22Rv1 (cell line): ENCODE measurements at regions not wholly inside any gene's neighbourhood (a gene's known extent, or its start where the extent isn't known, plus 50 kb on each side); places are given as distances from the start of the nearest gene placed in this dataset.

Experiments
- H3K27ac ChIP-seq: fragments of 450-650 bp; 2 replicates; pipeline ENCODE4 v1.5.1; 2017
- CTCF ChIP-seq: fragments of 450-650 bp; IDR thresholded peaks from 2 replicates; pipeline ENCODE4 v1.5.1; 2017; ENCODE audit warnings: mild to moderate bottlenecking
- ZFX ChIP-seq: fragments of 450-650 bp; IDR thresholded peaks from 2 replicates; pipeline ENCODE4 v1.6.1; 2017; ENCODE audit warnings: antibody characterized with exemption, borderline replicate concordance

- H3K27ac ChIP-seq = no peak overlapping the region
- no peak for TF ChIP-seq CTCF
- TF ChIP-seq ZFX = no peak
These were observed 616.4 kb downstream of the XIRP2 start for GRCh38 chr2:167504695-167505094.

GRCh38 chr2:167504061-167504460 is 615.8 kb downstream of the XIRP2 start:
- no peak overlapping the region for H3K27ac ChIP-seq
- no peak for TF ChIP-seq CTCF
- no peak for TF ChIP-seq ZFX

DNA sequence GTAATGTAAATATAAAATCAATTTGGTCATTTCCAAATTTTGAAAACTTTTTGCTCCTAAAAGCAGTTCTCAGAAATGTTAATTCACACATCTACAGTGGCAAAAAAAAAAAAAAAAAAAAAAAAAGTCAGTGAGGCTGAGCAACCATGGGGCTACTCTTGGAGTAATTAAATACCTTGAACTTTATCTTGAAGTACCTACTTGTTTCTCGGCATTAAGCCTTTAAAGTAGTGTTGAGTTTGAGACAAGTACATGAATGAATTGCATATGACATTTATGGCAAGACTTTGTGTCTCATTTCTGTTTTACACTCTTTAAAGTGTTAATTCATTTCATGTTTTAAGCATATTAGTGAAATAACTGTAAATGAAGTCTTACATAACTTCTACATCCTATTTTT is 613.3 kb downstream of the XIRP2 start:
- no peak overlapping the region for H3K27ac ChIP-seq
- no peak for TF ChIP-seq CTCF
- no peak for TF ChIP-seq ZFX

GRCh38 chr2:167493862-167494261 is 605.6 kb downstream of the XIRP2 start:
- TF ChIP-seq CTCF (no peak), ZFX (no peak)
- no peak overlapping the region for H3K27ac ChIP-seq

- H3K27ac ChIP-seq = no peak overlapping the region
- TF ChIP-seq ZFX = no peak
- TF ChIP-seq CTCF = no peak
These were observed 604.2 kb downstream of the XIRP2 start for GRCh38 chr2:167492486-167492885.

DNA sequence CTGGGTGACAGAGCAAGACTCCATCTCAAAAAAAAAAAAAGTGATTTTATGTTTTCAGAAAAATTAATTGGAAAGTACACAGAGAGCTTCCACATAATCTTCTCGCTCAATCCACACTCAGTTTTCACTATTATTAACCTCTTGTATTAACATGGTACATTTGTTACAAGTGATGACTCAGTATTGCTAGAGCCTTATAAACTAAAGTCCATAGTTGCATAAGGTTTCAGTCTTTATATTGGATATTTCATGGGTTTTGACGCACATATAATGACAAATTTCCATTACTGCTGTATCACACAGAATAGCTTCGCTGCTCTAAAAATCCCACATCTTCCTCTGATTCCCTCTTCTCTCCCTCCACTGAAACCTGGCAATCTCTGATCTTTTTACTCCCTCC is 603.5 kb downstream of the XIRP2 start:
- TF ChIP-seq CTCF (no peak), ZFX (no peak)
- H3K27ac ChIP-seq = no peak overlapping the region

DNA sequence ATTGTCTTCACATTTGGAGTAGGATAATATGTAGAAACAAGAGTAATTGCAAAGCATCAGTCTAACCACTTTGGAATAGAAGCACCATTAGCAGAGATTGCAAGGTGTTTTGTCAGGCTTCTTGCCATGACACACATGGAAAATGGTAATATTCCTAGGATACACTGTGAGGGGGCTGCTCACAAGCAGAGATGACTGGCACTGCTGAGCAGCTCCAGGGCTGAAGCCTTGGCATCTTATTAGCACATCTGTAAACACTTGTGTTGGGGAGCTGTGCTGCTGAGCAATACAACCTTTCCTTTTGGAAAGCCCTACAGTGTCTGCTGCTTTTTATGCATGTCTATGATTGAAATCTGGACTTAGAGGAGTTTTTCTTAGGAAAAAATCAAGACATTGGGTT is 602.2 kb downstream of the XIRP2 start:
- H3K27ac ChIP-seq = no peak overlapping the region
- TF ChIP-seq CTCF (no peak), ZFX (no peak)
